ENCODE measurements at regions not wholly inside any gene's neighbourhood (a gene's known extent, or its start where the extent isn't known, plus 50 kb on each side); places are given as distances from the start of the nearest gene placed in this dataset.

DNA sequence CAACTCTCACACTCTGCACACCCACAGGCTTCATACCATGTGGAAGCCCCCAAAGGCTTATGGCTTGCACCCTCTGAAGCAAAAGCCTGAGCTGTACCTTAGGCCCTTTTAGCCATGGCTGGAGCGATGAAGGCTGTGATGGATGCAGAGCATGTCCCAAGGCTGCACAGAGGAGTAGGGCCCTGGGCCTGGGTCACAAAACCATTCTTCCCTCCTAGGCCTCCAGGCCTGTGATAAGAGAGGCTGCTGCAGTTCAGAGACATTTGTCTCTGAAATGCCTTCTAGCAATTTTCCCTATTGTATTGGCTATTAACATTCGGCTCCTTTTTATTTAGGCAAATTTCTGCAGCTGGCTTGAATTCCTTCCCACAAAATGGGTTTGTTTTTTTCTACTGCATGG lies 1707.7 kb downstream of the MRPL39 start:
- H3K79me2 ChIP-seq (ENCODE audit: insufficient read depth, low read length) = no peaks in the 10 kb centered on the region
- H3K27me3 ChIP-seq (ENCODE audit: insufficient read depth, low read length, poor library complexity, severe bottlenecking) = no peaks in the 10 kb centered on the region
- H3K36me3 ChIP-seq (ENCODE audit: insufficient read depth, low read length) = no peaks in the 10 kb centered on the region
- no peaks in the 10 kb centered on the region for H3K4me1 ChIP-seq (ENCODE audit: insufficient read depth, low read length, poor library complexity, severe bottlenecking)
- H3K4me3 ChIP-seq (ENCODE audit: low read length, poor library complexity, severe bottlenecking) = no peak overlapping the region
- no peak overlapping the region for H3K4me2 ChIP-seq (ENCODE audit: low read depth, low read length, poor library complexity, severe bottlenecking)
- TF ChIP-seq, protein P1, sequence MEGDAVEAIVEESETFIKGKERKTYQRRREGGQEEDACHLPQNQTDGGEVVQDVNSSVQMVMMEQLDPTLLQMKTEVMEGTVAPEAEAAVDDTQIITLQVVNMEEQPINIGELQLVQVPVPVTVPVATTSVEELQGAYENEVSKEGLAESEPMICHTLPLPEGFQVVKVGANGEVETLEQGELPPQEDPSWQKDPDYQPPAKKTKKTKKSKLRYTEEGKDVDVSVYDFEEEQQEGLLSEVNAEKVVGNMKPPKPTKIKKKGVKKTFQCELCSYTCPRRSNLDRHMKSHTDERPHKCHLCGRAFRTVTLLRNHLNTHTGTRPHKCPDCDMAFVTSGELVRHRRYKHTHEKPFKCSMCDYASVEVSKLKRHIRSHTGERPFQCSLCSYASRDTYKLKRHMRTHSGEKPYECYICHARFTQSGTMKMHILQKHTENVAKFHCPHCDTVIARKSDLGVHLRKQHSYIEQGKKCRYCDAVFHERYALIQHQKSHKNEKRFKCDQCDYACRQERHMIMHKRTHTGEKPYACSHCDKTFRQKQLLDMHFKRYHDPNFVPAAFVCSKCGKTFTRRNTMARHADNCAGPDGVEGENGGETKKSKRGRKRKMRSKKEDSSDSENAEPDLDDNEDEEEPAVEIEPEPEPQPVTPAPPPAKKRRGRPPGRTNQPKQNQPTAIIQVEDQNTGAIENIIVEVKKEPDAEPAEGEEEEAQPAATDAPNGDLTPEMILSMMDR (conservative IDR thresholded peaks at IDR 0.05; ENCODE audit: low read length) = no peak
- TF ChIP-seq EZH2phosphoT487 (IDR thresholded peaks at IDR 0.05; ENCODE audit: borderline replicate concordance) = no peak
- H3K9ac ChIP-seq (ENCODE audit: low read depth, low read length, poor library complexity, severe bottlenecking) = no peak overlapping the region
- H2AFZ ChIP-seq (ENCODE audit: low read length) = no peak overlapping the region
- no peaks in the 10 kb centered on the region for H4K20me1 ChIP-seq (ENCODE audit: insufficient read depth, low read length, poor library complexity, severe bottlenecking)
- H3K9me3 ChIP-seq (ENCODE audit: insufficient read depth, low read depth, low read length) = peaks cover 8% of the 10 kb centered on the region; the same call in 1 of the 2 replicates
- no peaks in the 10 kb centered on the region for H3F3A ChIP-seq (ENCODE audit: low read depth)
- H3K9me2 ChIP-seq (replicated peaks; ENCODE audit: low read depth, low read length) = no peaks in the 10 kb centered on the region

DNA sequence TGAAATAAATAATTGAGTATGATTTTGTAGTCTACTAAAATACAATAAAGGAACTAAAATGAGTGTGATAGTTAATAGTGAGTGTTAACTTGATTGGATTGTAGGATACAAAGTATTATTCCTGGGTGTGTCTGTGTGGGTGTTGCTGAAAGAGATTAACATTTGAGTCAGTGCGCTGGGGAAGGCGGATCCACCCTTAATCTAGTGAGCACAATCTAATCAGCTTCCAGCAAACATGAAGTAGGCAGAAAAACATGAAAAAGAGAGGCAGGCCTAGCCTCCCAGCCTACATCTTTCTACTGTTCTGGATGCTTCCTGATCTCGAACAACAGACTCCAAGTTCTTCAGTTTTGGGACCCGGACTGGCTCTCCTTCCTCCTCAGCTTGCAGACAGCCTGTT lies 1716.6 kb downstream of the MRPL39 start:
- H3K36me3 ChIP-seq (ENCODE audit: insufficient read depth, low read length) = no peaks in the 10 kb centered on the region
- H3K9ac ChIP-seq (ENCODE audit: low read depth, low read length, poor library complexity, severe bottlenecking) = no peak overlapping the region
- TF ChIP-seq EZH2phosphoT487 (IDR thresholded peaks at IDR 0.05; ENCODE audit: borderline replicate concordance) = no peak
- TF ChIP-seq, protein P1 (conservative IDR thresholded peaks at IDR 0.05; ENCODE audit: low read length) = no peak
- no peaks in the 10 kb centered on the region for H3K9me2 ChIP-seq (replicated peaks; ENCODE audit: low read depth, low read length)
- H2AFZ ChIP-seq (ENCODE audit: low read length) = peak overlapping the region; percentile 77
- H3K4me1 ChIP-seq (ENCODE audit: insufficient read depth, low read length, poor library complexity, severe bottlenecking) = peaks cover 22% of the 10 kb centered on the region
- no peaks in the 10 kb centered on the region for H3K79me2 ChIP-seq (ENCODE audit: insufficient read depth, low read length)
- H3K27me3 ChIP-seq (ENCODE audit: insufficient read depth, low read length, poor library complexity, severe bottlenecking) = no peaks in the 10 kb centered on the region
- H3F3A ChIP-seq (ENCODE audit: low read depth) = no peaks in the 10 kb centered on the region
- H3K4me2 ChIP-seq (ENCODE audit: low read depth, low read length, poor library complexity, severe bottlenecking) = no peak overlapping the region
- H3K9me3 ChIP-seq (ENCODE audit: insufficient read depth, low read depth, low read length) = no peaks in the 10 kb centered on the region
- no peak overlapping the region for H3K4me3 ChIP-seq (ENCODE audit: low read length, poor library complexity, severe bottlenecking)
- no peaks in the 10 kb centered on the region for H4K20me1 ChIP-seq (ENCODE audit: insufficient read depth, low read length, poor library complexity, severe bottlenecking)

DNA sequence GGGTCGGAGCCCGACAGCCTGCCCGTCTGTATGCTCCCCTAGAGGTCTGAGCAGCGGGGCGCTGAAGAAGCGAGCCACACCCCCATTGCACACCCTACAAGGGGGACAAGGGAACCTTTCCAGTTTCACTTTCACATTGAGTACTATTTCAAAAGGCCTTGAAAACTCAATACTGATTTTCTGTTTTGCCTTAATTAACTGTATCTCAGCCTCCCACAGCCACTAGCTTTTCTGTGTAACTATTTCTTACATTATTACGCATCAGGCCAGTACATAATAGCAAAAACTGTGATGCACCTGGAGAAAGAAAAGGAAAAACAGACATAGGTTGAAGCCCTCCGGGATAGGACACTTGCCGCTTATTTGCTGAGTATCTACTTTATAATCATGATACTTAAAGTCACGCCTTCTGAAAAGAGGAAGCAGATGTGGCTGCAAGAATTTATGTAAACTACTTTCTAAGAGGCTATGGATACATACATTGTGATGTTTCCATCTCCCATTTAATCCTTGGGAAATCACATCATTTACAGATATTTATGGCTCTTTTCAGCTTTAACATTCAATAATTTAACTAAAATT lies 1719.5 kb downstream of the MRPL39 start:
- Histone ChIP-seq H3K27me3 (ENCODE audit: insufficient read depth, low read length, poor library complexity, severe bottlenecking) (no peaks in the 10 kb centered on the region), H4K20me1 (ENCODE audit: insufficient read depth, low read length, poor library complexity, severe bottlenecking) (no peaks in the 10 kb centered on the region), H3K4me3 (ENCODE audit: low read length, poor library complexity, severe bottlenecking) (peak overlapping the region; percentile 99), H3K9me2 (replicated peaks; ENCODE audit: low read depth, low read length) (no peaks in the 10 kb centered on the region), H3K36me3 (ENCODE audit: insufficient read depth, low read length) (no peaks in the 10 kb centered on the region), H3K4me1 (ENCODE audit: insufficient read depth, low read length, poor library complexity, severe bottlenecking) (peaks cover 22% of the 10 kb centered on the region), H3K9ac (ENCODE audit: low read depth, low read length, poor library complexity, severe bottlenecking) (peak overlapping the region; percentile 85), H3F3A (ENCODE audit: low read depth) (no peaks in the 10 kb centered on the region), H3K9me3 (ENCODE audit: insufficient read depth, low read depth, low read length) (no peaks in the 10 kb centered on the region), H2AFZ (ENCODE audit: low read length) (peak overlapping the region; percentile 100), H3K4me2 (ENCODE audit: low read depth, low read length, poor library complexity, severe bottlenecking) (peak overlapping the region; percentile 98), H3K79me2 (ENCODE audit: insufficient read depth, low read length) (no peaks in the 10 kb centered on the region)
- TF ChIP-seq, protein P1 (conservative IDR thresholded peaks at IDR 0.05; ENCODE audit: low read length) = no peak; the same call in 1 of the 2 replicates
- TF ChIP-seq EZH2phosphoT487 (IDR thresholded peaks at IDR 0.05; ENCODE audit: borderline replicate concordance) = no peak

All from Loucy (cell line).